OCI-LY7 (cell line): ENCODE measurements at regions not wholly inside any gene's neighbourhood (a gene's known extent, or its start where the extent isn't known, plus 50 kb on each side); places are given as distances from the start of the nearest gene placed in this dataset.

Experiments used
- BruUV-seq: library from RNA; stranded (reverse); fragments of 400-500 nt; replicated peaks from 2 replicates; lab custom pipeline; 2021; lab: Mats Ljungman, UMichigan
- CTCF ChIA-PET: fragments of 300-600 bp; sonication (Branson Sonifier 250); formaldehyde crosslinking; loops from one replicate; lab custom pipeline; 2022; ENCODE audit warnings: antibody characterized with exemption; ENCODE audit not compliant: unreplicated experiment; lab: Charles Lee
- POLR2A ChIA-PET: fragments of 300-600 bp; sonication (Branson Sonifier 250); formaldehyde crosslinking; loops from one replicate; lab custom pipeline; 2022; ENCODE audit warnings: antibody characterized with exemption; lab: Charles Lee
- DNase-seq: peaks from one replicate; pipeline ENCODE4 v3.0.0-alpha.2; 2015; ENCODE audit warnings: low spot score
- H2AFZ ChIP-seq: fragments of 200-600 bp; sonication (generic), shearing (Covaris generic); 2 replicates; pipeline ENCODE4 v1.6.1; 2014; ENCODE audit warnings: mild to moderate bottlenecking, antibody characterized with exemption, low read length, moderate library complexity
- H3K27ac ChIP-seq: fragments of 200-600 bp; sonication (generic); 2 replicates; pipeline ENCODE4 v1.5.1; 2014; ENCODE audit warnings: mixed run types, low read depth, mild to moderate bottlenecking, moderate library complexity, low read length, inconsistent platforms; ENCODE audit not compliant: poor library complexity, severe bottlenecking
- H3K36me3 ChIP-seq: fragments of 200-600 bp; sonication (generic); 2 replicates; pipeline ENCODE4 v1.6.1; 2014; ENCODE audit warnings: mild to moderate bottlenecking, antibody characterized with exemption, low read length, moderate library complexity, mixed read lengths; ENCODE audit not compliant: insufficient read depth
- H3K4me1 ChIP-seq: fragments of 200-600 bp; sonication (generic); 2 replicates; pipeline ENCODE4 v1.5.1; 2014; ENCODE audit warnings: mild to moderate bottlenecking, low read length; ENCODE audit not compliant: insufficient read depth, poor library complexity, severe bottlenecking
- H3K4me2 ChIP-seq: fragments of 200-600 bp; sonication (generic); 2 replicates; pipeline ENCODE4 v1.6.1; 2014; ENCODE audit warnings: mild to moderate bottlenecking, low read length
- H3K4me3 ChIP-seq: fragments of 200-600 bp; sonication (generic); 2 replicates; pipeline ENCODE4 v1.5.1; 2014; ENCODE audit warnings: mild to moderate bottlenecking, low read depth, low read length; ENCODE audit not compliant: poor library complexity, severe bottlenecking
- H3K79me2 ChIP-seq: fragments of 200-600 bp; sonication (generic); 2 replicates; pipeline ENCODE4 v1.6.1; 2016; ENCODE audit warnings: low read depth, mild to moderate bottlenecking, low read length, moderate library complexity, mixed read lengths; ENCODE audit not compliant: insufficient read depth
- H3K9me2 ChIP-seq: fragments of 200-600 bp; sonication (generic); 2 replicates; pipeline ENCODE4 v1.6.1; 2016; ENCODE audit warnings: mild to moderate bottlenecking, low read length, mixed read lengths; ENCODE audit not compliant: insufficient read depth
- H3K9me3 ChIP-seq: fragments of 200-600 bp; sonication (generic); 2 replicates; pipeline ENCODE4 v1.6.1; 2014; ENCODE audit warnings: mild to moderate bottlenecking, mixed run types, low read length, mixed read lengths
- H4K20me1 ChIP-seq: fragments of 200-600 bp; sonication (generic); 2 replicates; pipeline ENCODE4 v1.6.1; 2014; ENCODE audit warnings: mild to moderate bottlenecking, antibody characterized with exemption, low read length, moderate library complexity, mixed read lengths; ENCODE audit not compliant: insufficient read depth
- CTCF ChIP-seq: fragments of 200-600 bp; sonication (generic); conservative IDR thresholded peaks from 2 replicates; pipeline ENCODE4 v1.5.1; 2014; ENCODE audit warnings: mild to moderate bottlenecking, antibody characterized with exemption, low read length, moderate library complexity, mixed read lengths
- EZH2phosphoT487 ChIP-seq: fragments of 200-600 bp; sonication (generic); IDR thresholded peaks from 2 replicates; pipeline ENCODE4 v1.6.1; 2018; ENCODE audit warnings: low read depth, borderline replicate concordance, mild to moderate bottlenecking, mixed run types, antibody characterized with exemption, low read length, moderate library complexity, mixed read lengths
- intact Hi-C: fragments of 100-400 bp; cut with micrococcal nuclease; formaldehyde crosslinking; loops from one replicate; pipeline ENCODE4 v1.10.0; 2022; ENCODE audit not compliant: unreplicated experiment

GRCh38 chr9:107696302-107696701 is 206.7 kb upstream of the KLF4 start:
- CTCF ChIA-PET = no interaction called here
- no peaks in the 10 kb centered on the region for H3K9me2 ChIP-seq
- H3K79me2 ChIP-seq = no peaks in the 10 kb centered on the region
- H3K36me3 ChIP-seq = no peaks in the 10 kb centered on the region
- H2AFZ ChIP-seq = no peak overlapping the region
- intact Hi-C loops = no loop called here
- DNase-seq = no peak
- POLR2A ChIA-PET = no interaction called here
- H4K20me1 ChIP-seq = no peaks in the 10 kb centered on the region
- no peaks in the 10 kb centered on the region for H3K4me1 ChIP-seq
- no peak overlapping the region for H3K4me3 ChIP-seq
- no peaks in the 10 kb centered on the region for H3K9me3 ChIP-seq
- H3K4me2 ChIP-seq = no peak overlapping the region
- no TSS peak for BruUV-seq
- TF ChIP-seq CTCF = no peak
- no peak for TF ChIP-seq EZH2phosphoT487
- no peak overlapping the region for H3K27ac ChIP-seq

GRCh38 chr9:107694390-107694789 is 204.8 kb upstream of the KLF4 start:
- intact Hi-C loops = no loop called here
- TF ChIP-seq CTCF = no peak
- TF ChIP-seq EZH2phosphoT487 = no peak
- no TSS peak for BruUV-seq
- DNase-seq = no peak
- Histone ChIP-seq H2AFZ (no peak overlapping the region), H3K4me3 (no peak overlapping the region), H3K9me2 (no peaks in the 10 kb centered on the region), H3K79me2 (no peaks in the 10 kb centered on the region), H3K9me3 (no peaks in the 10 kb centered on the region), H4K20me1 (no peaks in the 10 kb centered on the region), H3K36me3 (no peaks in the 10 kb centered on the region), H3K4me2 (no peak overlapping the region), H3K4me1 (no peaks in the 10 kb centered on the region), H3K27ac (no peak overlapping the region)
- POLR2A ChIA-PET = no interaction called here
- CTCF ChIA-PET = no interaction called here

- no TSS peak for BruUV-seq
- no peak overlapping the region for H2AFZ ChIP-seq
- DNase-seq = no peak
- H3K27ac ChIP-seq = no peak overlapping the region
- no peaks in the 10 kb centered on the region for H3K79me2 ChIP-seq
- H3K4me2 ChIP-seq = no peak overlapping the region
- no peaks in the 10 kb centered on the region for H3K9me3 ChIP-seq
- H4K20me1 ChIP-seq = no peaks in the 10 kb centered on the region
- TF ChIP-seq CTCF = no peak
- TF ChIP-seq EZH2phosphoT487 = no peak
- H3K4me1 ChIP-seq = no peaks in the 10 kb centered on the region
- no peak overlapping the region for H3K4me3 ChIP-seq
- intact Hi-C loops = no loop called here
- ChIA-PET POLR2A (no interaction called here), CTCF (no interaction called here)
- no peaks in the 10 kb centered on the region for H3K9me2 ChIP-seq
- no peaks in the 10 kb centered on the region for H3K36me3 ChIP-seq
These were observed 204.2 kb upstream of the KLF4 start for GRCh38 chr9:107693625-107694326.
